ENCODE measurements at regions not wholly inside any gene's neighbourhood (a gene's known extent, or its start where the extent isn't known, plus 50 kb on each side); places are given as distances from the start of the nearest gene placed in this dataset.

DNA sequence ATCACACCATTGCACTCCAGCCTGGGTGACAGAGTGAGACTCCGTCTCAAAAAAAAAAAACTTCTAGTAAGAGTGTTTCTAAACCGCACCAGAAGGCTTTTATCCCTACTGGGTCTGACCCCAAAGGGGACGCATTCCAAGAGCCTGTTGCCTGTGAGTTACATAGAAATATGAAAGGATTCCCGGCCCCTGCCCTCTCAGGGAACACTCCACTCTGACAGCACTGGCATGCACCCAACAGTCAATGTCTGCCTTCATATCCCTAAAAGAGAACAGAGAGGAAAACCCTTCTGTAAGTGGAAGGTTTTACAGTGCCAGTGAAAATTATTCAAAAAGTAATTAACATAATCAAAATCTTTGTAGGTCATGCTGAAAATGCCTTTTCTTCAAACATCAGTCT lies 117.1 kb upstream of the PTPRT start:
- DNase-seq (ENCODE audit: low read depth) = no peak

GRCh38 chr20:43305749-43306148 lies 116.0 kb upstream of the PTPRT start:
- DNase-seq (ENCODE audit: low read depth) = no peak

DNA sequence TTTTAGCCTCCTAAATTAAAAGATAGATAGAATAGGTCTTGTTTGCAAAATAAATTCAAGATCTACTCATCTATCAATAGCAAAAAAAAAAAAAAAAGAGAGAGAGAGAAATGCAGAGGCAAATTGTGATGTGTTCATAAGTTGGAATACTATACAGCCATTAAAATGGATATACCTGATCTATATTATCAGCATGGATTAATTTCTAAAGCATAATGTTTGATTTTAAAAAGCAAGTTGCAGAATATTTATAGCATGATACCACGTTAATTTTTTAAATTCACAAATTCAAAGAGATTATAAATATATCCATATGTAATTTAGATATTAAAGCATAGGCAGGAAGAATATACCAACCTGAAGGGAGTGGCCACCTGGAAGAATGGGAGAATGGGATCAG lies 114.9 kb upstream of the PTPRT start:
- no peak for DNase-seq (ENCODE audit: low read depth)

GRCh38 chr20:43302936-43303335 lies 113.2 kb upstream of the PTPRT start:
- no peak for DNase-seq (ENCODE audit: low read depth)

GRCh38 chr20:43300901-43301300 lies 111.2 kb upstream of the PTPRT start:
- DNase-seq (ENCODE audit: low read depth) = no peak

DNA sequence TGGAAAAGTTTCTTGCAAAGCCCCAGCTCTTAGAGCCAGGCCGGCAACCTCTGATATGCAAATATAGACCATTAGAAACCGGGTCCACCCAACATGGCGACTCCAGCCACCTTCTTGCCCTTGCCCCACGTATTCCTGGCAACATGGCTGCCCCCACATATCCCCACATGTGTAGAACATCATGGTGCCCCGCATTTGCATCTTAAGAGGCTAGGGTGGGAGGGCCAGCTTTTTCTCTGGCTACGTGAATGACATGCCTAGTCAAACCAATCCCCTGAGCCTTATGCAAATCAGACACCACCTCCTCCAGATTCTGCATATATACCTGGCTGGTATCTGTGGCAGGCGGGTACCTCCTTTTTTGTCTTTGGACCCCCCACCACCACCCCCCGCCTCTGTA lies 106.1 kb upstream of the PTPRT start:
- no peak for DNase-seq (ENCODE audit: low read depth)

DNA sequence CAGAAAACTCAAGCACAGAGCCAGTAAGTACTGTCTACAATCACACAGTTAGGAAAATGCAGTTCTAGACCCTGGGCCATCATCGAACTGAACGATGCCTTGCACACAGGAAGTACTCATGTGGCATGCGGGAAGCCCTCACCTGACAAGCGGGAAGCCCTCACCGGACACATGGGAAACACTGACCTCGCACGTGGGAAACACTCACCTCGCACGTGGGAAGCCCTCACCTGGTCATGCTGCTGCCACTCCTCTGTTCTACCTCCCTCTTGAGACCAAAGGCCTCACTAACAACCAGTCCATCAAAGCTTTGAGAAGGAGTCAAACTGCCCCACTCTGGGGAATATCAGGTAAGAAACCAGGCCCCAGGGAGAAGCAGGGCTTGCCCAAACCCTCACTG lies 105.6 kb upstream of the PTPRT start:
- DNase-seq (ENCODE audit: low read depth) = no peak

- DNase-seq (ENCODE audit: low read depth) = no peak
Measured at GRCh38 chr20:43294031-43294430, 104.3 kb upstream of the PTPRT start.

GRCh38 chr20:43293068-43293786 lies 103.5 kb upstream of the PTPRT start:
- DNase-seq (ENCODE audit: low read depth) = no peak

GRCh38 chr20:43292222-43292621 lies 102.5 kb upstream of the PTPRT start:
- DNase-seq (ENCODE audit: low read depth) = no peak

DNA sequence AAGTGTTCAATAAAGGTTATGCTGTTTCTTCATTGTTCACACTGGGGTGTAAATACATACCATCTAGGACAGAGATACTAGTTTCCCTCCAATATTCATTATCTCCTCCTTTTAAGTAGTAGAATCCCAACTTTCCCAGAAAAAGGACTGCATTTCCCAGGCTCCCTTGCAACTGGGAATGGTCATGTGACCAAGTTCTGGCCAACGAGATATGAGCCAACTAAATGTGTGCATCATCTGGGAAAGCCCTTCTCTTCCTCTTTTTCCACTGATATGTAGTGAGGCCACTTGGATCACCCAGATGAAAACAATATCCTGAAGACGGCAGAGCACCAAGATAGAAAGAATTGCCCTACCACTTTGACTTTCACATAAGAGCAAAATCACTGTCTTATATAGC lies 97.9 kb upstream of the PTPRT start:
- no peak for DNase-seq (ENCODE audit: low read depth)

DNA sequence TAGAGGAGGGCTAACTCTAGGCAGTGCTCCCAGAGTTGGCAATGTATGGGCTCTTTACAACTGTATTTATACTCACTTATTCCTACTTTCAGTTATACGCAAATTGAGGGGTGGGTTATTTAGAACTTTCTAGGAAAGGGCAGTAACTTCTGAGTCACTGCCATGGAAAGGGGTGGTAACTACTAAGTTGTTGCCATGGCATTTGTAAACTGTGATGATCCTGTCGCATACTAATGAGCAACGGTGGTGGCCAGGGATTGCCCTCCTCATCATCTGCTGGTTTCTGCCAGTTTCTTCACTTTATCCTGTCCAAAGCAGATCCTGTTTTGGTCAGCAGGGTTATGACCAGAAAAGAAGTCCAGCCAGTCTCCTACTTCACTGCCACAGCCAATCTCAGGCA lies 95.5 kb upstream of the PTPRT start:
- no peak for DNase-seq (ENCODE audit: low read depth)

- no peak for DNase-seq (ENCODE audit: low read depth)
Measured at GRCh38 chr20:43284486-43284885, 94.8 kb upstream of the PTPRT start.

- DNase-seq (ENCODE audit: low read depth) = no peak
Measured at GRCh38 chr20:43283126-43283525, 93.4 kb upstream of the PTPRT start.

DNA sequence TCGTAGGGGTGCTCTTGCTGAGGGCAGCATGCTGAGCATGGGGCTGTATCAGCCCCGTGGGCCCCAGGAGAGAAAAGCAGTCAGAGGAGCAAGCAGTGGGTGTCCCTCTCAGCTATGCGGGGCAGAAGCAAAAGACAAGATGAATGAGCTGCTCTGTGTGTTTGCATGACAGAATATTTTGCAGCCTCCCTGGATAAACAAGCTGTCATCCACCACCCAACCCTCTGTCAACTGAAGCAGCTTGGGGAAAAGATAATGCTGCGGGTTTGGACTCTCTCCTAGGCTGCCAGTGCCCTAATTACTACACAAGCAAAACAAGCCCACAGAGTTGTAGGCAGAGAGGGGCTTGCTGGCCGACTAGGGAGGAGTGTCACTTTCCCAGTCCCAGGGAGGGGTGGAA lies 82.3 kb upstream of the PTPRT start:
- DNase-seq (ENCODE audit: low read depth) = no peak

- no peak for DNase-seq (ENCODE audit: low read depth)
Measured at GRCh38 chr20:43265449-43265848, 75.7 kb upstream of the PTPRT start.

GRCh38 chr20:43263226-43263625 lies 73.5 kb upstream of the PTPRT start:
- no peak for DNase-seq (ENCODE audit: low read depth)

DNA sequence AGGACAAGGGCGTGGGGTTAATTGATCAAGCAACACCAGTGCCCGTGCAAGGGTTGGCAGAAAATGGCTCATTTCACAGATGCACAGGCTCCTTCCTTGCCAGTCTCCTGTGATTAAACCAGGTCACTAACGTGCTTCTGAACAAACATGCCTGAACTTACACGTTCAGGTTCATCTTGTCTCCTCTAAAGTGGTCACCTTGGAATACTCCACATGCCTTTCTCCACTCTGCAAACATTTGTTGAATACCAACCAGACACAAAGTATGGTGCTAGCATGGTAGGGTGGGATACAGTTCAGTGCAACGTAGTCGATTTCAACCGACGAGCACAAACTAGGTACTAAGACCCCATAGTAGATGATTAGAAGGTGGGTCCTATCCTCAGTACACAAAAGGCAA lies 72.6 kb upstream of the PTPRT start:
- no peak for DNase-seq (ENCODE audit: low read depth)

DNA sequence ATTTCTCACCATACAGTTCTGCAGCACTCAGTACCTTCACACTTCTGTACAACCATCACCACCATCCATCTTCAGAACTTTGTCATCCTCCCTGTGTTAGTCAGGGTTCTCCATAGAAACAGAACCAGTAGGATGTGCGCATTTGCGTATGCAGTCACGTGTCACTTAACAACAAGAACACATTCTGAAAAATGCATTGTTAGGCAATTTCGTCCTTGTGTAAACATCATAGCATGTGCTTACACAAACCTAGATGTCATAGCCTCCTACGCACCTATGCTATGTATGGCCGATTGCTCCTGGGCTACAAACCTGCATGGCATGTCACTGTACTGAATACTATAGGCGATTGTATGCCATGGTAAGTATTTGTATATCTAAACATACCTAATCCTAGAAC lies 66.2 kb upstream of the PTPRT start:
- no peak for DNase-seq (ENCODE audit: low read depth)

GRCh38 chr20:43252761-43253160 lies 63.1 kb upstream of the PTPRT start:
- no peak for DNase-seq (ENCODE audit: low read depth)

DNA sequence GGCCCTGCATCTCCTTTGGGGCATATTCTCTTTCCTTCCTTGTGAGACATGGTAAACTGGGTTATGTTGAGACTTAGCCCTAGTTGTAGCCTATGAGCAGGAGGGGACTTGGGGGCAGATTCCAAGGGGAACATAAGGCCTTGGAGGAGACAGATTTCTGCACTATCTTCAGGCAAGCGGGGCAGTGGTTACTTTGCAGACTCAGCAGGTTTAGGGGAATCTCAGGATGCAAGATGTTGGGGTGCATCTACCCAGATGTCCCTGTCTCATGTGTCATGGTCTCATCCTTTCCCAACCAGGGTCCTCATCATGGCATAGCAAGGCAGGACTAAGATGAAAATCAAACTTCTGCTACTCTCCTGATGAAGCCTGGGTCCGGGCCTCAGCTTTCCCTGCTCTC lies 58.6 kb upstream of the PTPRT start:
- DNase-seq (ENCODE audit: low read depth) = no peak

DNA sequence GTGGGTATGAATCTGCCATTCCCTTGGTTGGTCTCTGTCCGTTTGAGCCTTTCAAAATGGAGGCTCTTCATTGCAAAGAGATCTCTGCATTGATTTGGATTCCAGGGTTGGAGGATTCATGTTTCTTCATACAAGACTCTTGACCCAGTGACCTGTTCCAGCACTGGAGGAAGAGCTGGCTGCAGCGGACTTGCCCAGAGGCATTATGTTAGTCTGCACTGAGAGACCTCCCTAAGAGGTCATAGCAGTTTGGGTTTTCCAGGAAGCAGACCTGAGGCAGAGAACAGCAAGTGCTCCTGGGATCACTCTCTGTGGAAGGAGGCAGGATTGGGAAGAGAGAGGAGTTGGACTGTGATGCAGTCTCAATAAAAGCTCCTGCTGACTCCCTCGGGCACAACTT lies 57.7 kb upstream of the PTPRT start:
- DNase-seq (ENCODE audit: low read depth) = no peak

- no peak for DNase-seq (ENCODE audit: low read depth)
Measured at GRCh38 chr20:43244647-43245046, 54.9 kb upstream of the PTPRT start.

DNA sequence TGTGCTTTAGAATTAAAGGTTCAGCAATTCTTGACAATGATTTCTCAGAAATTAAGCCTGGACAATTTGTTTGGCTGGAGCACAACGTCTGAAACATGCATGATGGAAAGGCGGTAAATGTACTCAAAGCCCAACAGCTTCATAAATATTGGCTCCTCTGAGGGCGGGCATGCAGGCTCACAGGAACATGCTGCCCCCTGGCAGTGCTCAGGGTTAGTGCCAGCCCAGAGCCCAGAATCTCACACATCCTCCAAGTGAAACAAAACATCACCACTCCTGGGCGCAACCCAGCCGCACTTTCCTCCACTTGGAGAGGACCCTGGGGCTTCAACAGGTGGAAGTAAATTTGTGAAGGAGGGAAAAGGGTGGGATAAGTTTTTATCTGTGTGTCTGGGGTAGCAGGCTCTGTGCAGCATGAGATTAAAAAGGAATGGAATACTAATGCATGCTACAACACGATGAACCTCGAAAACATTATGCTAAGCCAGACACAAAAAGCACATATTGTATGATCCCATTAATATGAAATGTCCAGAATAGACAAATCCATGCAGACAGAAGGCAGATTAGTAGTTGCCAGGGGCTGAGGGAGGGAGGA lies 54.1 kb upstream of the PTPRT start:
- DNase-seq (ENCODE audit: low read depth) = no peak

All from GM04503 (cell line).